ENCODE measurements at regions not wholly inside any gene's neighbourhood (a gene's known extent, or its start where the extent isn't known, plus 50 kb on each side); places are given as distances from the start of the nearest gene placed in this dataset.

- H3K27ac ChIP-seq, result peak overlapping the region in 2 of 4 donors; percentile 0 to 60
- H3K27me3 ChIP-seq, result no peaks in the 10 kb centered on the region
- H3K9me3 ChIP-seq, result no peaks in the 10 kb centered on the region
- DNase-seq, result no peak
- TF ChIP-seq POLR2A (IDR thresholded peaks at IDR 0.05), result no peak
- TF ChIP-seq CTCF (IDR thresholded peaks at IDR 0.05), result no peak
- H3K4me1 ChIP-seq, result peaks cover under 1 to 5% (median 2%) of the 10 kb centered on the region in 3 donors
- no peak overlapping the region for H3K4me3 ChIP-seq
- intact Hi-C loops (cut with DNase I), result no loop called here
- no peaks in the 10 kb centered on the region for H3K36me3 ChIP-seq
- 50 to 63% methylated on average over 4 of the region's 4 CpGs for WGBS, 2 donors
Measured at GRCh38 chr2:217338306-217338916, 478.5 kb upstream of the TNP1 start.

- no peak for DNase-seq
- TF ChIP-seq CTCF (IDR thresholded peaks at IDR 0.05), result no peak
- no peak for TF ChIP-seq POLR2A (IDR thresholded peaks at IDR 0.05)
- Histone ChIP-seq H3K27me3 (no peaks in the 10 kb centered on the region), H3K4me1 (peaks cover 4 to 11% (median 4%) of the 10 kb centered on the region in 3 donors), H3K9me3 (no peaks in the 10 kb centered on the region), H3K27ac (peak overlapping the region in 1 of 4 donors; percentile 60), H3K36me3 (no peaks in the 10 kb centered on the region), H3K4me3 (no peak overlapping the region)
- intact Hi-C loops (cut with DNase I), result no loop called here
- WGBS, 2 donors, result 77 to 92% methylated on average over 3 of the region's 3 CpGs
Measured at GRCh38 chr2:217337771-217338170, 477.9 kb upstream of the TNP1 start.

- intact Hi-C loops (cut with DNase I), result no loop called here
- WGBS, 2 donors, result 87 to 97% methylated on average over 4 of the region's 4 CpGs
- no peak overlapping the region for H3K27ac ChIP-seq
- H3K27me3 ChIP-seq, result no peaks in the 10 kb centered on the region
- peaks cover 4 to 16% (median 4%) of the 10 kb centered on the region in 3 donors for H3K4me1 ChIP-seq
- no peak for DNase-seq
- no peaks in the 10 kb centered on the region for H3K36me3 ChIP-seq
- no peak overlapping the region for H3K4me3 ChIP-seq
- no peak for TF ChIP-seq POLR2A (IDR thresholded peaks at IDR 0.05)
- no peak for TF ChIP-seq CTCF (IDR thresholded peaks at IDR 0.05)
- no peaks in the 10 kb centered on the region for H3K9me3 ChIP-seq
Measured at GRCh38 chr2:217336694-217337093, 476.8 kb upstream of the TNP1 start.

- Histone ChIP-seq H3K27me3 (no peaks in the 10 kb centered on the region), H3K27ac (no peak overlapping the region), H3K4me1 (peaks cover 4 to 20% (median 4%) of the 10 kb centered on the region in 3 donors), H3K9me3 (no peaks in the 10 kb centered on the region), H3K36me3 (no peaks in the 10 kb centered on the region), H3K4me3 (no peak overlapping the region)
- intact Hi-C loops (cut with DNase I), result no loop called here
- 69 to 80% methylated on average over 5 of the region's 5 CpGs for WGBS, 2 donors
- TF ChIP-seq POLR2A (IDR thresholded peaks at IDR 0.05) (no peak), CTCF (IDR thresholded peaks at IDR 0.05) (no peak)
- DNase-seq, result no peak
Measured at GRCh38 chr2:217335341-217335966, 475.6 kb upstream of the TNP1 start.

GRCh38 chr2:217334561-217334960 is 474.7 kb upstream of the TNP1 start:
- H3K4me3 ChIP-seq, result no peak overlapping the region
- H3K27ac ChIP-seq, result no peak overlapping the region
- peaks cover 4 to 23% (median 4%) of the 10 kb centered on the region in 3 donors for H3K4me1 ChIP-seq
- TF ChIP-seq POLR2A (IDR thresholded peaks at IDR 0.05) (no peak), CTCF (IDR thresholded peaks at IDR 0.05) (no peak)
- H3K36me3 ChIP-seq, result no peaks in the 10 kb centered on the region
- no peaks in the 10 kb centered on the region for H3K27me3 ChIP-seq
- intact Hi-C loops (cut with DNase I), result no loop called here
- no peaks in the 10 kb centered on the region for H3K9me3 ChIP-seq
- DNase-seq, result no peak
